ENCODE measurements at regions not wholly inside any gene's neighbourhood (a gene's known extent, or its start where the extent isn't known, plus 50 kb on each side); places are given as distances from the start of the nearest gene placed in this dataset.

DNA sequence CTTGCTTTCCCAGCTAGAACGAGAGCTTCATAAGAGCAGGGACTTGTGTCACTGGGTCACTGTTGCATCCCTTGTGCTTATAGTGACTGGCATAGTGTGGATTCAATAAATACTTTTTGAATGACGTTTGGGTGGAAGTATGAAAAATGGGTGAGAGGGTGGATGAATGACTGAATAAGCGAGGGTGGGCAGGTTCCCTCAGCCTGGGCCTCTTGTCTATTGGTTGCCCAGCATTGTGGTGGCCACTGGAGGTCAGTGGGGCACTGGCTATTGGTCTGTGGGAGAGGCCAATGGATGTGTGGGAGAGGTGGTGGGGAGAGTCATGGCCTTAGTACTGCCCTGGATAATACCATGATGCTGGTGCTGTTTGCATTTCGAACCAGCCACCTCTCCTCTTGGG is 93.8 kb upstream of the SKOR2 start:
- DNase-seq (ENCODE audit: extremely low spot score): no peak
- ChIA-PET POLR2A (no interaction called here), CTCF (interaction anchor here (1.1 kb wide), 1 partner anchor 403 kb away, joined by 3 read pairs; no protein-coding TSS in a partner anchor)
- TF ChIP-seq, protein P1, sequence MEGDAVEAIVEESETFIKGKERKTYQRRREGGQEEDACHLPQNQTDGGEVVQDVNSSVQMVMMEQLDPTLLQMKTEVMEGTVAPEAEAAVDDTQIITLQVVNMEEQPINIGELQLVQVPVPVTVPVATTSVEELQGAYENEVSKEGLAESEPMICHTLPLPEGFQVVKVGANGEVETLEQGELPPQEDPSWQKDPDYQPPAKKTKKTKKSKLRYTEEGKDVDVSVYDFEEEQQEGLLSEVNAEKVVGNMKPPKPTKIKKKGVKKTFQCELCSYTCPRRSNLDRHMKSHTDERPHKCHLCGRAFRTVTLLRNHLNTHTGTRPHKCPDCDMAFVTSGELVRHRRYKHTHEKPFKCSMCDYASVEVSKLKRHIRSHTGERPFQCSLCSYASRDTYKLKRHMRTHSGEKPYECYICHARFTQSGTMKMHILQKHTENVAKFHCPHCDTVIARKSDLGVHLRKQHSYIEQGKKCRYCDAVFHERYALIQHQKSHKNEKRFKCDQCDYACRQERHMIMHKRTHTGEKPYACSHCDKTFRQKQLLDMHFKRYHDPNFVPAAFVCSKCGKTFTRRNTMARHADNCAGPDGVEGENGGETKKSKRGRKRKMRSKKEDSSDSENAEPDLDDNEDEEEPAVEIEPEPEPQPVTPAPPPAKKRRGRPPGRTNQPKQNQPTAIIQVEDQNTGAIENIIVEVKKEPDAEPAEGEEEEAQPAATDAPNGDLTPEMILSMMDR (IDR thresholded peaks at IDR 0.05; ENCODE audit: control extremely low read depth, extremely low read depth, low read depth, missing control alignments): no peak

DNA sequence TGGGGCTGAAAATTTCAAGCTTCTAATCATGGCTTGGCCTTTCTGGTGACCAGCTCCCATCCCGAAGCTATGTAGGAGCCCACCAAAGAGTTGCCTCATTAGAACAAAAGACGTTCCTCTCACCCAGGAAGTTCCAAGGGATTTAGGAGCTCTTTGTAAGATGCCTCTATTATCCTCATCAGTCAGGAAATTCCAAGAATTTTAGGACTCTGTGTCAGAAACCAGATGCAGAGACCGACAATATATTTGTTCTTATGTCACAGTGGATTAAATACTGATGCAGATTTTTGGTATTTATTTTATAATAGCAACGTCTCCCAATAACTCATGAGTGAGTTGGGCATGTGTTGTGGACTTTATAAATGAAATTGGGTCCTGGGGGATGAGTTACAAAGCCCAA is 91.8 kb upstream of the SKOR2 start:
- ChIA-PET POLR2A (no interaction called here), CTCF (no interaction called here)
- no peak for DNase-seq (ENCODE audit: extremely low spot score)
- TF ChIP-seq, protein P1 (IDR thresholded peaks at IDR 0.05; ENCODE audit: control extremely low read depth, extremely low read depth, low read depth, missing control alignments): no peak

DNA sequence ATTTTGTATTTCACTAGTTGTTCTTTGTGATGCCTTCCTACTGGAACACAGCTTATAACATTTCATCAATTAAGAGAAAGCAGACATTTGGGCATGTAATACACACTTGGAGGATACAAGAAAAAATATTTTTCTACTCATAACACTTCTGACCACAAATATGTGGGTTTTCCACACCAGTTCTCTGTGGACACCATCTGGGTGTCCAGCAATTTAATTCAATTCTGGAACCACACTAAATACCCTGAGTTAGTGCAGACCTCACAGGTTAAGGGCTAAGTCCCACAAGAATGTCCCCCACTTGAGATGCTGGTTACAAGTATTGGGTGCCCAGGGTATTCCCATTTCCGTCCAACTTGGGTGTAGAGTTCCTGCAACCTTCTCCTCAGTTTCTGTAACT is 91.1 kb upstream of the SKOR2 start:
- DNase-seq (ENCODE audit: extremely low spot score): no peak
- POLR2A ChIA-PET: no interaction called here
- CTCF ChIA-PET: interaction anchor here (1.3 kb wide), 1 partner anchor 17 kb away, joined by 3 read pairs; no protein-coding TSS in a partner anchor
- TF ChIP-seq, protein P1 (IDR thresholded peaks at IDR 0.05; ENCODE audit: control extremely low read depth, extremely low read depth, low read depth, missing control alignments): no peak

DNA sequence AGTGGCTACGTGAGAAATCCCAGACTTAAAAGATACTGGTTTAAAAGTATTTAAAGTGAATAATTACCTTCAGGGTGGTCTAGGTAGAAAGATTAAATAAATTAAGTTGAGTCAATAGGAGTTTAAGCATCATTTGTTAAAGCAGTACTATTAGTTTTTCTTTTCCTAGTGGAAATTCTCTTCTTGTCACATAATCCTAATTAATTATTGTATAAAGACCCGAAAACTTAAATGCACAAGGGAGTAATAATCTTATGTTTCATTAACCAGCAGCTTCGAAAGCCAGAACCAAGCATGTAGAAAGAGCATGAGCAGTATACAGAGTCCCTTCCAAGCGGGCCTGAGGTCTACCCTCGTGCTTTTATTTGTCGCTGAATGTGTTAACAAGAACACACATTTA is 90.2 kb upstream of the SKOR2 start:
- DNase-seq (ENCODE audit: extremely low spot score): no peak
- ChIA-PET POLR2A (no interaction called here), CTCF (interaction anchor here (0.7 to 1.3 kb wide), 2 partner anchors 16 to 88 kb away, joined by 3 read pairs; no protein-coding TSS in a partner anchor)
- TF ChIP-seq, protein P1 (IDR thresholded peaks at IDR 0.05; ENCODE audit: control extremely low read depth, extremely low read depth, low read depth, missing control alignments): no peak

DNA sequence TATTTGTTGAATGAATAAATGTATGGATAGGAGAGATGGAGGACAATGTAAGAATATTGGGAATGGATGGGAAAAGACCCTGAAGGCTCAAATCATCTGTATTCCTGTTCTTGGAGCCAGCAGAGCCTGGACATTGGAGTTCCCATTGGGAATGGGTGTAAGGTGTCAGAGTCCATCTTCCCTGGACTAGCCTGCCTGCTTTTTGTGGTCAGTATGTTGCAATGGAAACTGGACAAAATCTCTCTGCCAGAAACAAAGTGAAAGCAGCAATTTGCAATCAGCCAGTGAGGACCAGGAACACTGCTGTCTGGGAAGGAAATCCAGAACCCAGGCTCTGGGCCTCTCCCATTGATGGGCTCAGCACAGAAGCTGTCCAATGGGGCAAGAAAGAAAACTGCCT is 83.5 kb upstream of the SKOR2 start:
- no peak for DNase-seq (ENCODE audit: extremely low spot score)
- CTCF ChIA-PET: no interaction called here
- POLR2A ChIA-PET: no interaction called here
- TF ChIP-seq, protein P1 (IDR thresholded peaks at IDR 0.05; ENCODE audit: control extremely low read depth, extremely low read depth, low read depth, missing control alignments): no peak

DNA sequence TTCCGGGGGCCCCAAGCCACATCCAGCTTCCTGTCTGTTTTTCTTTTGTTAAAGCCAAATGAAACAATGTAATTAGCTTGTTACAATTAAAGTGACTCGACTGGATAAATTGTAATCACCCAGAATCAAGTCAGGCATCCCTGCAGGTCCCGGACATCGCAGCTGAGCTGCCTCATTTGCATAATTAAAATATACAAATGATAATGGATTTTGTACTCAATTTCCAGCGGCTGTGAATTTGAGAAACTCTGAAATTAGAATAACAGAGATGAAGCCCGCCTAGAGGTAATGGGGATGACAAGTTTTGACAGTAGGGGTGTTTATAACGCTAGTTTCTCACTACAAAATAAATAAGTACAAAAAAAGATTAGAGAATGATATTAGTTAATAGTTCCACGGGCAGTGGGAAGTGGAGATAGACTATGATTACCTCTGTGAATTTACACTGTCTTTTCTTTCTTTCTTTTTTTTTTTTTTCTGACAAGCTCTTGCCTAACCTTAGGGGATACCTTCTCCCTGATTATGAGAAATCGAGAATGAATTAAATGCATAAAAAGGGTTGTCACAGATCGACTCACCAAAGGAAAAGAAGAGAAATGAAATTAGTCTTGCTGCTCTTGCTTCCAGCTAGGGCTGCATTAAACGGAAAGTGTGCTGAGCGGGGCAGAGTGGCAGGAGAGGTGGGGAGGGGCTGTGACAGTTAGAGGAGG is 82.6 kb upstream of the SKOR2 start:
- no peak for DNase-seq (ENCODE audit: extremely low spot score)
- ChIA-PET POLR2A (no interaction called here), CTCF (no interaction called here)
- TF ChIP-seq, protein P1 (IDR thresholded peaks at IDR 0.05; ENCODE audit: control extremely low read depth, extremely low read depth, low read depth, missing control alignments): no peak
